Epithelial cell of proximal tubule (primary cell): ENCODE measurements at regions not wholly inside any gene's neighbourhood (a gene's known extent, or its start where the extent isn't known, plus 50 kb on each side); places are given as distances from the start of the nearest gene placed in this dataset.

Experiments
- DNase-seq: peaks from one replicate; pipeline ENCODE4 v3.0.0-alpha.2; 2011; ENCODE audit warnings: low read depth
- H3K4me3 ChIP-seq: 2 replicates; pipeline ENCODE4 v1.5.1; 2011; ENCODE audit warnings: low read depth, mild to moderate bottlenecking, low read length
- CTCF ChIP-seq: conservative IDR thresholded peaks from 2 replicates; pipeline ENCODE4 v1.5.1; 2012; ENCODE audit warnings: low read depth, mild to moderate bottlenecking, low read length

- TF ChIP-seq CTCF = no peak
- H3K4me3 ChIP-seq = no peak overlapping the region
- DNase-seq = no peak
These were observed 1257.2 kb downstream of the ADGRL3 start for GRCh38 chr4:62457356-62457755.

GRCh38 chr4:62455871-62456270 is 1255.7 kb downstream of the ADGRL3 start:
- DNase-seq = no peak
- TF ChIP-seq CTCF = no peak
- H3K4me3 ChIP-seq = no peak overlapping the region

- no peak overlapping the region for H3K4me3 ChIP-seq
- TF ChIP-seq CTCF = no peak
- no peak for DNase-seq
These were observed 1254.4 kb downstream of the ADGRL3 start for GRCh38 chr4:62454535-62454934.

- no peak for TF ChIP-seq CTCF
- no peak overlapping the region for H3K4me3 ChIP-seq
- DNase-seq = no peak
These were observed 1250.6 kb downstream of the ADGRL3 start for GRCh38 chr4:62450740-62451139.

GRCh38 chr4:62449538-62449937 is 1249.4 kb downstream of the ADGRL3 start:
- H3K4me3 ChIP-seq = no peak overlapping the region
- DNase-seq = no peak
- no peak for TF ChIP-seq CTCF

- TF ChIP-seq CTCF = no peak
- no peak for DNase-seq
These were observed 1248.8 kb downstream of the ADGRL3 start for GRCh38 chr4:62448911-62449310.

GRCh38 chr4:62439051-62439450 is 1238.9 kb downstream of the ADGRL3 start:
- no peak for DNase-seq
- H3K4me3 ChIP-seq = no peak overlapping the region
- TF ChIP-seq CTCF = no peak

More at GRCh38 chr4:62448911-62449310, 1248.8 kb downstream of the ADGRL3 start:
- no peak overlapping the region for H3K4me3 ChIP-seq
